H1 (cell line): ENCODE measurements at regions not wholly inside any gene's neighbourhood (a gene's known extent, or its start where the extent isn't known, plus 50 kb on each side); places are given as distances from the start of the nearest gene placed in this dataset.

ENCODE experiments used
- CTCF ChIA-PET: fragments of 300-600 bp; sonication (Branson Sonifier 250); formaldehyde crosslinking; loops from one replicate; lab custom pipeline; 2021; ENCODE audit not compliant: partially characterized antibody; lab: Charles Lee
- POLR2A ChIA-PET: fragments of 300-600 bp; sonication (Branson Sonifier 250); formaldehyde crosslinking; loops from one replicate; lab custom pipeline; 2021; ENCODE audit warnings: inconsistent platforms; ENCODE audit not compliant: partially characterized antibody; lab: Charles Lee
- DNase-seq, 2 experiments: peaks; one replicate each; pipeline versions ENCODE4 v3.0.0 to v3.0.0-alpha.2; 2010 to 2022; ENCODE audit warnings: low spot score in 2 of 2, low read depth in 1 of 2, mixed read lengths in 1 of 2
- FAIRE-seq: peaks from 2 replicates; lab custom pipeline; 2011; peaks lifted over from hg19 to GRCh38; lab: Jason Lieb, UNC
- H2AFZ ChIP-seq: 2 replicates; pipeline ENCODE4 v1.8.1; 2012; ENCODE audit warnings: low read length, inconsistent platforms
- H2AK5ac ChIP-seq: 2 replicates; pipeline ENCODE4 v1.6.1; 2013; ENCODE audit warnings: low read depth, low read length
- H2BK120ac ChIP-seq: replicated peaks from 2 replicates; pipeline ENCODE3; 2013; ENCODE audit warnings: low read depth, low read length, inconsistent platforms
- H2BK12ac ChIP-seq: 2 replicates; pipeline ENCODE4 v1.6.1; 2013; ENCODE audit warnings: low read depth, low read length
- H2BK15ac ChIP-seq: 2 replicates; pipeline ENCODE4 v1.6.1; 2013; ENCODE audit warnings: low read length
- H2BK20ac ChIP-seq: 2 replicates; pipeline ENCODE4 v1.6.1; 2013; ENCODE audit warnings: low read length
- H2BK5ac ChIP-seq: 2 replicates; pipeline ENCODE4 v1.6.1; 2013; ENCODE audit warnings: low read depth, low read length
- H3K14ac ChIP-seq: 2 replicates; pipeline ENCODE4 v1.6.1; 2013; ENCODE audit warnings: inconsistent platforms; ENCODE audit not compliant: insufficient read length
- H3K18ac ChIP-seq: 2 replicates; pipeline ENCODE4 v1.6.1; 2013; ENCODE audit warnings: low read length; ENCODE audit errors: extremely low read depth
- H3K23ac ChIP-seq: 2 replicates; pipeline ENCODE4 v1.6.1; 2013; ENCODE audit warnings: inconsistent platforms; ENCODE audit not compliant: insufficient read length
- H3K23me2 ChIP-seq: 2 replicates; pipeline ENCODE4 v1.6.1; 2013; ENCODE audit warnings: low read depth, low read length
- H3K27ac ChIP-seq: 2 replicates; pipeline ENCODE4 v1.6.1; 2011; ENCODE audit warnings: low read depth, low read length, inconsistent platforms
- H3K27me3 ChIP-seq, 4 experiments: replicated peaks in 1 of 4; 1 replicate in 1 of 4; 2 replicates in 3 of 4; pipeline versions ENCODE4 v1.6.1 to v1.8.1; 2011 to 2013; ENCODE audit warnings: low read length in 3 of 4, mild to moderate bottlenecking in 3 of 4, inconsistent platforms in 2 of 4, mixed read lengths in 2 of 4, moderate library complexity in 1 of 4; ENCODE audit not compliant: control insufficient read depth in 3 of 4, insufficient read depth in 3 of 4; ENCODE audit errors: extremely low read depth in 1 of 4
- H3K36me3 ChIP-seq, 4 experiments: 2 replicates each; pipeline versions ENCODE4 v1.6.1 to v1.8.1; 2011 to 2013; ENCODE audit warnings: mild to moderate bottlenecking in 4 of 4, low read length in 3 of 4, moderate library complexity in 2 of 4, control low read depth in 1 of 4, inconsistent platforms in 1 of 4; ENCODE audit not compliant: insufficient read depth in 4 of 4, control insufficient read depth in 2 of 4
- H3K4ac ChIP-seq: replicated peaks from 2 replicates; pipeline ENCODE3; 2013; ENCODE audit warnings: low read length, low read depth, mixed read lengths, inconsistent platforms; ENCODE audit not compliant: insufficient read length
- H3K4me1 ChIP-seq, 4 experiments: replicated peaks in 1 of 4; 1 replicate in 1 of 4; 2 replicates in 3 of 4; pipeline versions ENCODE4 v1.6.1 to v1.8.1; 2011 to 2013; ENCODE audit warnings: low read length in 3 of 4, inconsistent platforms in 2 of 4, mixed read lengths in 1 of 4; ENCODE audit not compliant: insufficient read depth in 4 of 4, control insufficient read depth in 3 of 4
- H3K4me2 ChIP-seq, 2 experiments: 2 replicates each; pipeline versions ENCODE4 v1.6.1 to v1.8.1; 2011 to 2013; ENCODE audit warnings: low read depth in 2 of 2, low read length in 2 of 2, control low read depth in 1 of 2, inconsistent platforms in 1 of 2, mild to moderate bottlenecking in 1 of 2; ENCODE audit not compliant: insufficient read depth in 1 of 2
- H3K4me3 ChIP-seq, 4 experiments: fragments of 200-600, 300-600 bp in 1 of 4; sonication (generic), shearing (Covaris generic), sonication (Bioruptor Twin) in 1 of 4; 2 replicates each; pipeline versions ENCODE4 v1.5.1 to v1.8.1; 2011 to 2016; ENCODE audit warnings: low read length in 4 of 4, low read depth in 3 of 4, control low read depth in 2 of 4, inconsistent platforms in 2 of 4, mild to moderate bottlenecking in 2 of 4, mixed read lengths in 1 of 4, moderate library complexity in 1 of 4; ENCODE audit not compliant: insufficient read depth in 2 of 4; ENCODE audit errors: extremely low read depth in 1 of 4
- H3K56ac ChIP-seq: replicated peaks from 2 replicates; pipeline ENCODE3; 2013; ENCODE audit warnings: low read depth, mild to moderate bottlenecking, mixed read lengths, low read length, inconsistent platforms; ENCODE audit not compliant: insufficient read length
- H3K79me1 ChIP-seq: 2 replicates; pipeline ENCODE4 v1.6.1; 2013; ENCODE audit warnings: low read depth, low read length, control low read depth
- H3K79me2 ChIP-seq, 2 experiments: 2 replicates each; pipeline versions ENCODE4 v1.6.1 to v1.8.1; 2012 to 2013; ENCODE audit warnings: low read length in 2 of 2, mild to moderate bottlenecking in 2 of 2, inconsistent platforms in 1 of 2; ENCODE audit not compliant: insufficient read depth in 2 of 2, control insufficient read depth in 1 of 2
- H3K9ac ChIP-seq, 4 experiments: replicated peaks in 1 of 4; 1 replicate in 1 of 4; 2 replicates in 3 of 4; pipeline versions ENCODE4 v1.6.1 to v1.8.1; 2011 to 2013; ENCODE audit warnings: low read depth in 3 of 4, low read length in 3 of 4, control low read depth in 2 of 4, mild to moderate bottlenecking in 2 of 4, moderate library complexity in 2 of 4, inconsistent platforms in 1 of 4; ENCODE audit errors: extremely low read depth in 1 of 4
- H3K9me3 ChIP-seq, 2 experiments: 2 replicates each; pipeline versions ENCODE4 v1.6.1 to v1.8.1; 2012 to 2013; ENCODE audit warnings: mild to moderate bottlenecking in 2 of 2, moderate library complexity in 2 of 2, control low read depth in 1 of 2, inconsistent platforms in 1 of 2, low read depth in 1 of 2, low read length in 1 of 2, mixed read lengths in 1 of 2; ENCODE audit not compliant: insufficient read depth in 2 of 2
- H4K20me1 ChIP-seq, 2 experiments: replicated peaks in 1 of 2; 2 replicates each; pipeline versions ENCODE3 to v1.8.1; 2011 to 2013; ENCODE audit warnings: inconsistent platforms in 2 of 2, low read length in 2 of 2, mild to moderate bottlenecking in 1 of 2; ENCODE audit not compliant: insufficient read depth in 2 of 2, control insufficient read depth in 1 of 2
- H4K5ac ChIP-seq: 2 replicates; pipeline ENCODE4 v1.6.1; 2013; ENCODE audit warnings: low read length, low read depth, mixed read lengths, inconsistent platforms; ENCODE audit not compliant: insufficient read length
- H4K8ac ChIP-seq: 2 replicates; pipeline ENCODE4 v1.8.0; 2013; ENCODE audit warnings: mild to moderate bottlenecking, moderate library complexity, low read length, inconsistent platforms; ENCODE audit not compliant: insufficient read depth; ENCODE audit errors: extremely low read depth
- H4K91ac ChIP-seq: replicated peaks from 2 replicates; pipeline ENCODE3; 2013; ENCODE audit warnings: low read length, mixed read lengths, inconsistent platforms; ENCODE audit not compliant: insufficient read length
- BACH1 ChIP-seq: IDR thresholded peaks from 2 replicates; pipeline ENCODE4 v1.6.1; 2012; ENCODE audit warnings: low read length, improper control_type of control experiment
- BCL11A ChIP-seq, 2 experiments: IDR thresholded peaks; one replicate each; pipeline ENCODE4 v1.6.1; 2011; ENCODE audit warnings: low read depth in 2 of 2, low read length in 2 of 2, mild to moderate bottlenecking in 2 of 2
- CBX5 ChIP-seq: fragments of 300-800, 300-1000 bp; sonication (generic); IDR thresholded peaks from 2 replicates; pipeline ENCODE4 v1.7.1; 2016; ENCODE audit warnings: antibody characterized with exemption, low read length, low read depth
- CBX8 ChIP-seq: fragments of 300-800, 300-1000 bp; sonication (generic); IDR thresholded peaks from 2 replicates; pipeline ENCODE4 v1.7.1; 2016; ENCODE audit warnings: low read depth, low read length, borderline replicate concordance
- CTBP2 ChIP-seq: IDR thresholded peaks from 2 replicates; pipeline ENCODE4 v1.7.0; 2011; ENCODE audit warnings: borderline replicate concordance, mild to moderate bottlenecking, moderate library complexity, mixed read lengths, low read length; ENCODE audit not compliant: insufficient read depth, insufficient read length
- E2F6 ChIP-seq: IDR thresholded peaks from 2 replicates; pipeline ENCODE4 v1.6.1; 2012; ENCODE audit warnings: inconsistent platforms
- KDM1A ChIP-seq: fragments of 200-600, 300-600 bp; sonication (generic); IDR thresholded peaks from 2 replicates; pipeline ENCODE4 v1.7.1; 2016; ENCODE audit warnings: mild to moderate bottlenecking, low read length, borderline replicate concordance
- MAFK ChIP-seq: IDR thresholded peaks from 2 replicates; pipeline ENCODE4 v1.6.1; 2012; ENCODE audit warnings: low read depth, mild to moderate bottlenecking, improper control_type of control experiment, low read length
- POLR2A ChIP-seq, 2 experiments: IDR thresholded peaks; 1 replicate in 1 of 2; 2 replicates in 1 of 2; pipeline ENCODE4 v1.6.1; 2011; ENCODE audit warnings: low read depth in 2 of 2, low read length in 2 of 2, mild to moderate bottlenecking in 2 of 2; ENCODE audit errors: control extremely low read depth in 1 of 2
- SAP30 ChIP-seq: fragments of 300-600 bp; sonication (generic); IDR thresholded peaks from 2 replicates; pipeline ENCODE4 v1.7.1; 2012; ENCODE audit warnings: low read length, moderate library complexity, mild to moderate bottlenecking, inconsistent platforms; ENCODE audit not compliant: insufficient read depth, insufficient replicate concordance
- SIN3A ChIP-seq, 2 experiments: IDR thresholded peaks in 1 of 2; conservative IDR thresholded peaks in 1 of 2; 2 replicates each; pipeline ENCODE4 v1.6.1; 2011 to 2012; ENCODE audit warnings: low read length in 2 of 2, improper control_type of control experiment in 1 of 2, low read depth in 1 of 2, mild to moderate bottlenecking in 1 of 2
- SP4 ChIP-seq: IDR thresholded peaks from 2 replicates; pipeline ENCODE4 v1.6.1; 2012; ENCODE audit warnings: low read length, inconsistent platforms
- USF2 ChIP-seq: IDR thresholded peaks from 2 replicates; pipeline ENCODE4 v1.6.1; 2011; ENCODE audit warnings: low read length, improper control_type of control experiment
- WGBS, 2 experiments: shearing (Covaris generic) in 1 of 2; methylation state at CpG; one replicate each; pipeline versions ENCODE4 v1.1.6 to v1.1.7; 2013 to 2015; ENCODE audit warnings: low lambda C conversion rate in 2 of 2, mixed read lengths in 2 of 2, inconsistent platforms in 1 of 2, low coverage in 1 of 2, missing lambda C conversion rate in 1 of 2; ENCODE audit not compliant: insufficient replicate concordance in 2 of 2, insufficient coverage in 1 of 2, insufficient read length in 1 of 2; ENCODE audit errors: extremely low coverage in 1 of 2, missing lambda C conversion rate in 1 of 2; 5-methylcytosine and 5-hydroxymethylcytosine counted together

GRCh38 chr12:98213556-98213955 lies 301.8 kb upstream of the TMPO start:
- no peak overlapping the region for H3K14ac ChIP-seq
- no peak for DNase-seq
- TF ChIP-seq CBX5, result no peak
- TF ChIP-seq SP4, result no peak
- TF ChIP-seq E2F6, result no peak
- no peak for TF ChIP-seq MAFK
- no peak for TF ChIP-seq KDM1A
- TF ChIP-seq CBX8, result no peak
- no peak for TF ChIP-seq USF2
- TF ChIP-seq SIN3A (conservative IDR thresholded peaks at IDR 0.05 in 1 of 2, IDR thresholded peaks at IDR 0.05 in 1 of 2; ENCODE audit: low read depth in 1 of 2, low read length in 2 of 2), result no peak
- TF ChIP-seq CTBP2, result no peak
- TF ChIP-seq BCL11A (IDR thresholded peaks at IDR 0.05; ENCODE audit: low read depth in 2 of 2, low read length in 2 of 2), result no peak
- no peak for TF ChIP-seq POLR2A (IDR thresholded peaks at IDR 0.05; ENCODE audit: control extremely low read depth in 1 of 2, low read depth in 2 of 2, low read length in 2 of 2)
- no peak for TF ChIP-seq SAP30
- TF ChIP-seq BACH1, result no peak

More at GRCh38 chr12:98213556-98213955, 301.8 kb upstream of the TMPO start:
- Histone ChIP-seq H3K56ac (no peak overlapping the region), H4K5ac (no peak overlapping the region), H3K9ac (no peak overlapping the region), H3K79me2 (no peaks in the 10 kb centered on the region; a peak in 1 of 4 replicates), H2BK5ac (no peak overlapping the region), H4K20me1 (no peaks in the 10 kb centered on the region), H3K4me3 (no peak overlapping the region), H4K91ac (no peak overlapping the region), H3K27ac (no peak overlapping the region), H3K36me3 (no peaks in the 10 kb centered on the region), H4K8ac (no peak overlapping the region), H3K4me2 (no peak overlapping the region), H3K18ac (no peak overlapping the region), H3K4ac (no peak overlapping the region), H3K4me1 (no peaks in the 10 kb centered on the region; a peak in 1 of 7 replicates), H2BK12ac (no peak overlapping the region), H3K79me1 (no peaks in the 10 kb centered on the region), H2AK5ac (no peak overlapping the region), H2BK20ac (no peak overlapping the region), H3K23ac (no peak overlapping the region), H2BK15ac (no peak overlapping the region), H2BK120ac (no peak overlapping the region), H2AFZ (no peak overlapping the region), H3K9me3 (no peaks in the 10 kb centered on the region), H3K27me3 (no peaks in the 10 kb centered on the region), H3K23me2 (no peaks in the 10 kb centered on the region)
- ChIA-PET POLR2A (no interaction called here), CTCF (interaction anchor here (0.7 to 8.2 kb wide), 4 partner anchors 14 to 19 kb away, joined by 3 to 67 read pairs (median 4); no protein-coding TSS in a partner anchor)
- no peak for FAIRE-seq
- 77% methylated on average over 6 of the region's 6 CpGs; no CpG with 5 or more reads in 1 of the 2 experiments for WGBS, 2 experiments
